Upper lobe of left lung (tissue), 4 donors: ENCODE measurements at regions not wholly inside any gene's neighbourhood (a gene's known extent, or its start where the extent isn't known, plus 50 kb on each side); places are given as distances from the start of the nearest gene placed in this dataset.

Experiments
- CTCF ChIP-seq, 6 experiments: fragments of 450-650 bp in 4 of 6; fragments of 200-600 bp in 2 of 6; sonication (generic) in 2 of 6; IDR thresholded peaks; one replicate each; pipeline ENCODE4 v1.5.1; 2016 to 2019; ENCODE audit warnings: antibody characterized with exemption in 6 of 6
- EP300 ChIP-seq, 4 donors: sonication (generic); formaldehyde crosslinking; IDR thresholded peaks; one replicate each; pipeline ENCODE4 v1.5.1; 2017; ENCODE audit warnings: antibody characterized with exemption in 4 of 4, control low read depth in 2 of 4
- POLR2A ChIP-seq, 4 donors: fragments of 450-650 bp; IDR thresholded peaks; one replicate each; pipeline ENCODE4 v1.5.1; 2016 to 2017; ENCODE audit warnings: antibody characterized with exemption in 4 of 4, mild to moderate bottlenecking in 2 of 4

- TF ChIP-seq CTCF (IDR thresholded peaks at IDR 0.05) (no peak), POLR2A (IDR thresholded peaks at IDR 0.05) (no peak), EP300 (IDR thresholded peaks at IDR 0.05) (no peak)
Observed at GRCh38 chr12:63302269-63302940, 151.4 kb upstream of the AVPR1A start.
